ENCODE measurements at regions not wholly inside any gene's neighbourhood (a gene's known extent, or its start where the extent isn't known, plus 50 kb on each side); places are given as distances from the start of the nearest gene placed in this dataset.
"Not testable (repeated sequence)": the region's sequence is repeated elsewhere in the genome, so short reads cannot be mapped to it uniquely, and the experiment has no call there.

DNA sequence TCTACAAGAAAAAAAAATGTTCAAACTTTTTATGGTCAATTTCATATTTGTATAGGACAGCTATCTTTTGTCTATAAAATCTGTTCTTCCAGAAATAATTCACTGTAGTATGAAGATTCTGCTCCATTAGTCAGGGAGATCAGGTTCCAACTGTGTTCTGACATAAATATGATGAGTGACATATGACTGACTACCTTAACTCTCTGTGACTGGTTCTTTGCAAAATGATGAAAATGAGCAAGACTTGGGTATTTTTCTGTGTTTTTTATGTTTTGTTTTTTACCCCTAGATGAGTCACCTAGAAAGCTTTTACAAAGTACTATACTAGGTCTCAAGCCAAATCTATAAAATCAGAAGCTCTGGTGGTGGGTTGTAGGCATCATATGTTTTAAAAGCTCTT lies 229.6 kb downstream of the MMUT start:
- no peak for DNase-seq
- H3K4me3 Mint-ChIP-seq = no peak overlapping the region
- TF ChIP-seq, protein P1, sequence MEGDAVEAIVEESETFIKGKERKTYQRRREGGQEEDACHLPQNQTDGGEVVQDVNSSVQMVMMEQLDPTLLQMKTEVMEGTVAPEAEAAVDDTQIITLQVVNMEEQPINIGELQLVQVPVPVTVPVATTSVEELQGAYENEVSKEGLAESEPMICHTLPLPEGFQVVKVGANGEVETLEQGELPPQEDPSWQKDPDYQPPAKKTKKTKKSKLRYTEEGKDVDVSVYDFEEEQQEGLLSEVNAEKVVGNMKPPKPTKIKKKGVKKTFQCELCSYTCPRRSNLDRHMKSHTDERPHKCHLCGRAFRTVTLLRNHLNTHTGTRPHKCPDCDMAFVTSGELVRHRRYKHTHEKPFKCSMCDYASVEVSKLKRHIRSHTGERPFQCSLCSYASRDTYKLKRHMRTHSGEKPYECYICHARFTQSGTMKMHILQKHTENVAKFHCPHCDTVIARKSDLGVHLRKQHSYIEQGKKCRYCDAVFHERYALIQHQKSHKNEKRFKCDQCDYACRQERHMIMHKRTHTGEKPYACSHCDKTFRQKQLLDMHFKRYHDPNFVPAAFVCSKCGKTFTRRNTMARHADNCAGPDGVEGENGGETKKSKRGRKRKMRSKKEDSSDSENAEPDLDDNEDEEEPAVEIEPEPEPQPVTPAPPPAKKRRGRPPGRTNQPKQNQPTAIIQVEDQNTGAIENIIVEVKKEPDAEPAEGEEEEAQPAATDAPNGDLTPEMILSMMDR (IDR thresholded peaks at IDR 0.05) = no peak
- no peaks in the 10 kb centered on the region for H3K27me3 Mint-ChIP-seq (ENCODE audit: low read depth, poor library complexity)
- H3K36me3 Mint-ChIP-seq (ENCODE audit: low read depth) = no peaks in the 10 kb centered on the region
- H3K27ac Mint-ChIP-seq = no peak overlapping the region
- peaks cover 3% of the 10 kb centered on the region for H3K4me1 Mint-ChIP-seq
- peaks cover 18% of the 10 kb centered on the region for H3K9me3 Mint-ChIP-seq

DNA sequence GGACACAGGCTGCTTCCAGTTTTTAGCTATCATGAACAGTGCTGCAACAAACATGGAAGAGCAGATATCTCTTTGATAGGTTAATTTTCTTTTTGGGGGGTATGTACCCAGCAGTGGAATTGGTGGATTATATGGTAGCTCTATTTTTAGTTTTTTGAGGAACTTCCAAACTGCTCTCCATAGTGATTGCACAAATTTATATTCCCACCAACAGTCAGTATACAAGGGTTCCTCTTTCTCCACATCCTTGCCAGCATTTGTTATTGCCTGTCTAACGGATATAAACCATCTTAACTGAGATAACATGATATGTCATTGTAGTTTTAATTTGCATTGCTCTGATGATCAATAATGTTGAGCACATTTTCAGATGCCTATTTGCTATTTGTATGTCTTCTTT lies 237.6 kb downstream of the MMUT start:
- no peaks in the 10 kb centered on the region for H3K4me1 Mint-ChIP-seq
- H3K27ac Mint-ChIP-seq = no peak overlapping the region
- DNase-seq = no peak
- H3K36me3 Mint-ChIP-seq (ENCODE audit: low read depth) = no peaks in the 10 kb centered on the region
- TF ChIP-seq, protein P1 (IDR thresholded peaks at IDR 0.05) = no peak
- H3K4me3 Mint-ChIP-seq = no peak overlapping the region
- H3K9me3 Mint-ChIP-seq = peaks cover 26% of the 10 kb centered on the region
- H3K27me3 Mint-ChIP-seq (ENCODE audit: low read depth, poor library complexity) = peaks cover 4% of the 10 kb centered on the region

DNA sequence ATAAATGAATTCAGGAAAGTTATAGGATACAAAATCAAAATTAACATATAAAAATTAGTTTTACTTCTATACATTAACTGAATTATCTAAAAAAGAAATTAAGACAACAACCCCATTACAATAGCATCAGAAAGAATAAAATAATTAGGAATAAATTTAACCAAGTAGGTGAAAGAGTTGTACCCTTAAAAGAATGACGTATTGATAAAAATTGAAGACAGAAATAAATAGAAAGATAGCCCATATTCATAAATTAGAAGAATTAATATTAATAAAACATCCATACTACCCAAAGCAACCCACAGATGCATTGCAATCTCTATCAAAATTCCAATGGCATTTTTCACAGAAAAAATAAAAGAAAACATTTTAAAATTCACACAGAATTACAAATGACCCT lies 242.8 kb downstream of the MMUT start:
- peaks cover 4% of the 10 kb centered on the region for H3K27me3 Mint-ChIP-seq (ENCODE audit: low read depth, poor library complexity)
- no peak overlapping the region for H3K4me3 Mint-ChIP-seq
- DNase-seq = no peak
- TF ChIP-seq, protein P1 (IDR thresholded peaks at IDR 0.05) = no peak
- no peaks in the 10 kb centered on the region for H3K4me1 Mint-ChIP-seq
- H3K9me3 Mint-ChIP-seq = peaks cover 4% of the 10 kb centered on the region
- H3K36me3 Mint-ChIP-seq (ENCODE audit: low read depth) = no peaks in the 10 kb centered on the region
- H3K27ac Mint-ChIP-seq = no peak overlapping the region

DNA sequence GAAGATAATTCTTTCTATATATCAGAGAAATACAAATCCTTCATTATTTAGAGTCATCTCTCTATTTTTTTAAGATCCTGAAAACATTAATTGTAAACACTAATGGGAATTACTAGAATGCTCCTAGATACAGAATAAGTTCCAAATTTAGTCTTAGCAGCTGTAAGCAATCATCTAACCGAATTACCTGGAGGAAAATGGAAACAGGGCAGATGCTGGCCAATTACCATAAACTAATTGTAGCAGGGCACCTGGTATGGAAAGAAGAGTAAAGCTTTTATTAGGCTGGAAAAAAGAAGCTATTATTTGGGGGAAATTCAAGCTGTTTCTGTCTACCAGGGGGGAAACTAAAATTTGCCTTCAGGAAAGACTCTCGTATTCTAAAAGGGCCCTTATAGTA lies 257.5 kb downstream of the MMUT start:
- Mint-ChIP-seq H3K36me3 (ENCODE audit: low read depth) (no peaks in the 10 kb centered on the region), H3K27me3 (ENCODE audit: low read depth, poor library complexity) (no peaks in the 10 kb centered on the region), H3K9me3 (no peaks in the 10 kb centered on the region), H3K4me1 (no peaks in the 10 kb centered on the region), H3K4me3 (no peak overlapping the region), H3K27ac (no peak overlapping the region)
- TF ChIP-seq, protein P1 (IDR thresholded peaks at IDR 0.05) = no peak
- no peak for DNase-seq

DNA sequence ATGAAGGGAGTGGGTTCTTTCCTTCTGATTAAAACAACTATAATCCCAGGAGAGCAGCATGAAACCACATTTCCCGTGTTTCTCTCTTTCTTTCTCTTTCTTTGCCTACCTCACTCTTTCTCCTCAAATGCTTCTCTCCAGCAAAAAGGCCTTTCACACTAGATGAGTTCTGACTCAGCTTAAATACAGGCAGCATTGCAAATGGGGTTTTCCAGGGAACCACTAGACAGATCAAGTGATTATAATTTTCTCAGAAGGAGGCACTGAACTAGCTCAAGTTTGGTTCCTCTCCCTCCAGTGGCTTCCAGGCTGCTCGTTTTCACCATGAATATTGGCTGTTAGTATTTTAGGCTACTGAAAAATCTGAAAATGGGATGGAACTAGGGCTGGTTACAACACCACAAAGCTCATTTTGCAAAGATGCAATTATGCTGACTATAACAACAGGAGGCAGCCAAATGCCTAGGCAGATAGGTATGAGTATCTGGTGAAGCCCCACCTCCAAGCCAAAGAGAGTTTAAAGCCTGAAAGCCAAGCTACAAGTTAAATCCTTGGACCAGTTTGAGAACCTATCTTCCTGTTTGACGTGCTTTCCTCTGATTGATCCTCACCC lies 260.0 kb downstream of the MMUT start:
- Mint-ChIP-seq H3K27ac (no peak overlapping the region), H3K27me3 (ENCODE audit: low read depth, poor library complexity) (no peaks in the 10 kb centered on the region), H3K9me3 (no peaks in the 10 kb centered on the region), H3K4me3 (no peak overlapping the region), H3K4me1 (no peaks in the 10 kb centered on the region), H3K36me3 (ENCODE audit: low read depth) (no peaks in the 10 kb centered on the region)
- DNase-seq = no peak
- TF ChIP-seq, protein P1 (IDR thresholded peaks at IDR 0.05) = no peak

DNA sequence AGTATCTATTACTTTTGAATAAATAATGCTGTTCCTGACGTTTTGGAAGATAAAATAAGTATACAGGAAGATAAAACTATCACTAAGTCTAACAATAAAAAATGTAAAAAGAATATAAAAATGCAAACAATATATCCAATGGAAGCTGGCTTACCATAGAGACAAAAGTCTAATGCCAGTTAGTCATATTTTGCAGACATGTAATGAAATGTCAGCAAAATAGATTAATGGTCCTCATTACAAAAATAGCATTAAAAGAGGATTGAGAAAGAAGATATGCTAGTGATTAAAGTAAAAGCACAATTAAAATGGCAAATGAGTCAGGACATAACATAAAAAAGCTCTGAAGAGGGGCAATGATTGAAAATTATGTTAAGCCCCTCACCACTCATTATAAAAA lies 265.0 kb downstream of the MMUT start:
- Mint-ChIP-seq H3K4me3 (no peak overlapping the region), H3K4me1 (no peaks in the 10 kb centered on the region), H3K9me3 (no peaks in the 10 kb centered on the region), H3K27ac (no peak overlapping the region), H3K27me3 (ENCODE audit: low read depth, poor library complexity) (no peaks in the 10 kb centered on the region), H3K36me3 (ENCODE audit: low read depth) (no peaks in the 10 kb centered on the region)
- TF ChIP-seq, protein P1 (IDR thresholded peaks at IDR 0.05) = no peak
- no peak for DNase-seq

DNA sequence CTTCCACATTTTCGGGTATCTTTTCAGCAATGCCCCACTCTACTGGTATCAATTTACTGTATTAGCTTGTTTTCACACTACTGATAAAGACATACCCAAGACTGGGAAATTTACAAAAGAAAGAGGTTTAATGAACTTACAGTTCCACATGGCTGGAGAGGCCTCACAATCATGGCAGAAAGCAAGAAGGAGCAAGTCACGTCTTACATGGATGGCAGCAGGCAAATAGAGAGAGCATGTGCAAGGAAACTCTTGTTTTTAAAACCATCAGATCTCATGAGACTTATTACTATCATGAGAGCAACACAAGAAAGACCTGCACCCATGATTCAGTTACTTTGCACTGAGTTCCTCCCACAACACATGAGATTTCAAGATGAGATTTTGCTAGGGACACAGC lies 300.7 kb downstream of the MMUT start:
- H3K36me3 Mint-ChIP-seq (ENCODE audit: low read depth); H3K4me3 Mint-ChIP-seq; H3K27me3 Mint-ChIP-seq (ENCODE audit: low read depth, poor library complexity); DNase-seq; H3K27ac Mint-ChIP-seq; H3K4me1 Mint-ChIP-seq: not testable (repeated sequence)
- H3K9me3 Mint-ChIP-seq = peaks cover 10% of the 10 kb centered on the region
